HEK293T (cell line): ENCODE measurements at regions not wholly inside any gene's neighbourhood (a gene's known extent, or its start where the extent isn't known, plus 50 kb on each side); places are given as distances from the start of the nearest gene placed in this dataset.

Experiments
- CTCF ChIA-PET: fragments of 350-600 bp; formaldehyde crosslinking; extraction: SDS; loops from one replicate; lab custom pipeline; 2021; ENCODE audit warnings: antibody characterized with exemption, inconsistent platforms; lab: Yijun Ruan, JAX
- POLR2A ChIA-PET: fragments of 350-600 bp; formaldehyde crosslinking; extraction: SDS; loops from one replicate; lab custom pipeline; 2020; ENCODE audit warnings: antibody characterized with exemption, inconsistent platforms; lab: Yijun Ruan, JAX
- DNase-seq: peaks from one replicate; pipeline ENCODE4 v3.0.0; 2012; ENCODE audit warnings: mixed read lengths; ENCODE audit errors: extremely low spot score
- ARNT ChIP-seq: fragments of 450-650 bp; IDR thresholded peaks from 2 replicates; pipeline ENCODE4 v1.6.1; 2017; ENCODE audit warnings: mild to moderate bottlenecking
- BHLHE40 ChIP-seq: fragments of 450-650 bp; IDR thresholded peaks from 2 replicates; pipeline ENCODE4 v1.6.1; 2016; ENCODE audit warnings: mild to moderate bottlenecking, moderate library complexity, borderline replicate concordance
- CTBP1 ChIP-seq: fragments of 450-650 bp; IDR thresholded peaks from 2 replicates; pipeline ENCODE4 v1.6.1; 2016; ENCODE audit warnings: borderline replicate concordance
- ELF4 ChIP-seq: fragments of 450-650 bp; IDR thresholded peaks from 2 replicates; pipeline ENCODE4 v1.6.1; 2017; ENCODE audit warnings: antibody characterized with exemption
- FOXA1 ChIP-seq: fragments of 450-650 bp; IDR thresholded peaks from 2 replicates; pipeline ENCODE4 v1.6.1; 2016; ENCODE audit warnings: mild to moderate bottlenecking
- FOXK2 ChIP-seq: fragments of 450-650 bp; IDR thresholded peaks from 2 replicates; pipeline ENCODE4 v1.6.1; 2016; ENCODE audit warnings: mild to moderate bottlenecking
- FOXM1 ChIP-seq: fragments of 450-650 bp; IDR thresholded peaks from 2 replicates; pipeline ENCODE4 v1.6.1; 2017; ENCODE audit warnings: mild to moderate bottlenecking, borderline replicate concordance
- HDGF ChIP-seq: fragments of 450-650 bp; IDR thresholded peaks from 2 replicates; pipeline ENCODE4 v1.6.1; 2017; ENCODE audit warnings: antibody characterized with exemption, borderline replicate concordance
- L3MBTL2 ChIP-seq: fragments of 450-650 bp; conservative IDR thresholded peaks from 2 replicates; pipeline ENCODE4 v1.6.1; 2016; ENCODE audit warnings: mild to moderate bottlenecking
- LEF1 ChIP-seq: fragments of 450-650 bp; IDR thresholded peaks from 2 replicates; pipeline ENCODE4 v1.6.1; 2017; ENCODE audit warnings: mild to moderate bottlenecking, borderline replicate concordance
- NFRKB ChIP-seq: fragments of 450-650 bp; IDR thresholded peaks from 2 replicates; pipeline ENCODE4 v1.6.1; 2016; ENCODE audit warnings: mild to moderate bottlenecking, moderate library complexity
- SP1 ChIP-seq: fragments of 450-650 bp; IDR thresholded peaks from 2 replicates; pipeline ENCODE4 v1.6.1; 2017
- SUZ12 ChIP-seq: fragments of 450-650 bp; IDR thresholded peaks from 2 replicates; pipeline ENCODE4 v1.6.1; 2016; ENCODE audit warnings: mild to moderate bottlenecking
- TARDBP ChIP-seq: fragments of 450-650 bp; IDR thresholded peaks from 2 replicates; pipeline ENCODE4 v1.6.1; 2016
- ZNF384 ChIP-seq: fragments of 450-650 bp; IDR thresholded peaks from 2 replicates; pipeline ENCODE4 v1.6.1; 2016
- TF ChIP-seq, protein P1 (sequence below): fragments of 450-650 bp; IDR thresholded peaks from 2 replicates; pipeline ENCODE4 v1.6.1; 2016

- ChIA-PET CTCF (no interaction called here), POLR2A (no interaction called here)
- DNase-seq, result no peak
- TF ChIP-seq HDGF, result no peak
- TF ChIP-seq FOXM1, result no peak
- no peak for TF ChIP-seq BHLHE40
- TF ChIP-seq ARNT, result no peak
- TF ChIP-seq L3MBTL2, result no peak
- no peak for TF ChIP-seq LEF1
- no peak for TF ChIP-seq ELF4
- TF ChIP-seq SP1, result no peak
- no peak for TF ChIP-seq TARDBP
- TF ChIP-seq CTBP1, result no peak
- TF ChIP-seq NFRKB, result no peak
- TF ChIP-seq FOXK2, result no peak
- no peak for TF ChIP-seq ZNF384
- TF ChIP-seq FOXA1, result no peak
These were observed 169.7 kb upstream of the MAST4 start for GRCh38 chr5:66426259-66427138.

- POLR2A ChIA-PET, result no interaction called here
- CTCF ChIA-PET, result no interaction called here
- DNase-seq, result no peak
- TF ChIP-seq LEF1, result no peak
- TF ChIP-seq, protein P1, sequence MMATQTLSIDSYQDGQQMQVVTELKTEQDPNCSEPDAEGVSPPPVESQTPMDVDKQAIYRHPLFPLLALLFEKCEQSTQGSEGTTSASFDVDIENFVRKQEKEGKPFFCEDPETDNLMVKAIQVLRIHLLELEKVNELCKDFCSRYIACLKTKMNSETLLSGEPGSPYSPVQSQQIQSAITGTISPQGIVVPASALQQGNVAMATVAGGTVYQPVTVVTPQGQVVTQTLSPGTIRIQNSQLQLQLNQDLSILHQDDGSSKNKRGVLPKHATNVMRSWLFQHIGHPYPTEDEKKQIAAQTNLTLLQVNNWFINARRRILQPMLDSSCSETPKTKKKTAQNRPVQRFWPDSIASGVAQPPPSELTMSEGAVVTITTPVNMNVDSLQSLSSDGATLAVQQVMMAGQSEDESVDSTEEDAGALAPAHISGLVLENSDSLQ, result no peak
- TF ChIP-seq CTBP1, result no peak
- no peak for TF ChIP-seq SUZ12
- TF ChIP-seq L3MBTL2, result no peak
- no peak for TF ChIP-seq HDGF
- TF ChIP-seq BHLHE40, result no peak
- no peak for TF ChIP-seq FOXK2
- no peak for TF ChIP-seq ZNF384
- no peak for TF ChIP-seq TARDBP
- no peak for TF ChIP-seq NFRKB
- no peak for TF ChIP-seq FOXA1
- no peak for TF ChIP-seq ARNT
- no peak for TF ChIP-seq FOXM1
These were observed 169.1 kb upstream of the MAST4 start for GRCh38 chr5:66427139-66427442.

- peak; percentile 42 for DNase-seq
- POLR2A ChIA-PET, result no interaction called here
- CTCF ChIA-PET, result interaction anchor here (0.7 kb wide), 1 partner anchor 129 kb away, joined by 3 read pairs; no protein-coding TSS in a partner anchor
- TF ChIP-seq LEF1 (no peak), CTBP1 (no peak), BHLHE40 (no peak), ZNF384 (no peak), ELF4 (no peak)
These were observed 159.5 kb upstream of the MAST4 start for GRCh38 chr5:66436721-66437120.

DNA sequence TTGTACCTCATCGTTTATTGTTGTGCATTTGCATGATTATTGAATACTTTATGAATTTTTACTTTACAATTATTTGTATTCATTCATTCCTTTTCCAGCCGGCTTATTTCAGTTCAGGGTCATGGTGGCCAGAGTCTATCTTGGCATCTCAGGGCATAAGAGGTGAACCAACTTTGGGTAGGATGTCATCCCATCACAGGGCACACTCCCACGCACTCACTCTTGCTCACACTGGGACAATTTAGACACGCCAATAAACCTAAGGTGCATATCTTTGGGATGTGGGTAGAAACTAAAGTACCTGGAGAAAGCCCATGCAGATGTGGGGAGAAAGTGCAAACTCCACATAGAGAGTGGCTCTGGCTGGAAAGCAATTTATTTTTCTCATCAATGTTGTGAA lies 158.1 kb upstream of the MAST4 start:
- ChIA-PET POLR2A (no interaction called here), CTCF (interaction anchor here (0.6 to 0.8 kb wide), 2 partner anchors 19 to 323 kb away, joined by 3 read pairs; no protein-coding TSS in a partner anchor)
- no peak for DNase-seq
- TF ChIP-seq CTBP1, result no peak
- TF ChIP-seq ZNF384, result no peak
- TF ChIP-seq TARDBP, result no peak
- no peak for TF ChIP-seq LEF1
- no peak for TF ChIP-seq FOXM1
- TF ChIP-seq L3MBTL2, result no peak
- TF ChIP-seq NFRKB, result no peak
- TF ChIP-seq, protein P1, result no peak
- TF ChIP-seq ARNT, result no peak
- TF ChIP-seq FOXA1, result no peak
- TF ChIP-seq SUZ12, result no peak
- TF ChIP-seq SP1, result no peak

- TF ChIP-seq BHLHE40 (no peak), CTBP1 (no peak), FOXK2 (no peak), SUZ12 (no peak), ELF4 (no peak), L3MBTL2 (no peak), HDGF (no peak), ARNT (no peak)
- TF ChIP-seq, protein P1, result no peak
- POLR2A ChIA-PET, result no interaction called here
- CTCF ChIA-PET, result interaction anchor here (0.6 kb wide), 1 partner anchor 18 kb away, joined by 3 read pairs; no protein-coding TSS in a partner anchor
- no peak for DNase-seq
These were observed 157.5 kb upstream of the MAST4 start for GRCh38 chr5:66438696-66439095.

- TF ChIP-seq TARDBP (no peak), SP1 (no peak), FOXA1 (no peak), ZNF384 (no peak), LEF1 (no peak), FOXK2 (no peak), CTBP1 (no peak), ARNT (no peak), FOXM1 (no peak), HDGF (no peak), BHLHE40 (no peak), NFRKB (no peak), L3MBTL2 (no peak), SUZ12 (no peak), ELF4 (no peak)
- TF ChIP-seq, protein P1, result no peak
- ChIA-PET POLR2A (no interaction called here), CTCF (interaction anchor here (0.8 kb wide), 1 partner anchor 134 kb away, joined by 3 read pairs; no protein-coding TSS in a partner anchor)
- DNase-seq, result no peak
These were observed 156.0 kb upstream of the MAST4 start for GRCh38 chr5:66440202-66440680.
